SK-N-SH treated with all-trans-retinoic acid at 6 μM for 48 hours (cell line): ENCODE measurements at regions not wholly inside any gene's neighbourhood (a gene's known extent, or its start where the extent isn't known, plus 50 kb on each side); places are given as distances from the start of the nearest gene placed in this dataset.

Experiments used
- GLIS3 ChIP-seq: fragments of 250-450 bp; sonication (Bioruptor Pico); IDR thresholded peaks from 2 replicates; pipeline ENCODE4 v1.5.0; 2020; ENCODE audit warnings: mild to moderate bottlenecking, moderate library complexity
- ZNF565 ChIP-seq: fragments of 450-650 bp; formaldehyde crosslinking; conservative IDR thresholded peaks from 2 replicates; pipeline ENCODE4 v1.5.0; 2020; ENCODE audit warnings: low read depth, mild to moderate bottlenecking, moderate library complexity
- TF ChIP-seq, protein P1 (sequence below): fragments of 250-450 bp; sonication (Bioruptor Pico); IDR thresholded peaks from 2 replicates; pipeline ENCODE4 v1.8.0; 2021; ENCODE audit warnings: low read depth, mild to moderate bottlenecking, moderate library complexity, borderline replicate concordance
- TF ChIP-seq, protein P2 (sequence below): fragments of 250-450 bp; sonication (Bioruptor Pico); IDR thresholded peaks from 2 replicates; pipeline ENCODE4 v1.5.1; 2020; ENCODE audit warnings: low read depth, mild to moderate bottlenecking, moderate library complexity

DNA sequence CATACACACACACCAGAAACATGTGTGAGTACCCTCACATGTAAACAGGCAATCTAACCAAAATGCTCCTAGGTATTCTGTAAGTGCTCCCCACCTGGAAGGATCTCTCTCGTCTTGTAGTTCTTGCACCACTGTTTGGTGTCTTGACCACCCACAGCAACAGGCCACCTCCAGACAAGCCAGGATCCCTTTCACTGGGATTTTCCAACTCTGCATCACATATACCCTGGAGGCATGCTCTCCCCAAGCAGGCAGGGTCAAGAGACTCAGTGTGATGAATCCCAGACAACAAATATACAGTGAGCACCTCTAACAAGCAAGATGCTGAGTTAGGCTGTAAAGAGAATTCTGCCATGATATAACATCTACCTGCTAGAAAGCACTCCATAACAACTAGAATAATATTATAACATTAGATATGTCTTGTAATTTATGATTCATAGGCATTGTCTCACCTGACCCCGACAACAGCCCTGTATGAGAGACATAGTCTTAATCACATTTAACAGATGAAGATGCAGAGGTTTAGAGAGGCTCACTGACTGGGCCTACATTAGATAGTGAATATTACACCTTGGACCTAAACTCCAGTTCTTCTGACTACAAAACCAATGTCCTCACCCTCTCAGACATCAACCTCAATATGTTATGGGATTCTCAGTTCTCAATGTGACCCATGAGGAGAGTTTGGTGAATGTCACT is 76.5 kb upstream of the BCL6 start:
- TF ChIP-seq ZNF565 (CRISPR knock-in tag) (no peak), GLIS3 (no peak)
- TF ChIP-seq, protein P1, sequence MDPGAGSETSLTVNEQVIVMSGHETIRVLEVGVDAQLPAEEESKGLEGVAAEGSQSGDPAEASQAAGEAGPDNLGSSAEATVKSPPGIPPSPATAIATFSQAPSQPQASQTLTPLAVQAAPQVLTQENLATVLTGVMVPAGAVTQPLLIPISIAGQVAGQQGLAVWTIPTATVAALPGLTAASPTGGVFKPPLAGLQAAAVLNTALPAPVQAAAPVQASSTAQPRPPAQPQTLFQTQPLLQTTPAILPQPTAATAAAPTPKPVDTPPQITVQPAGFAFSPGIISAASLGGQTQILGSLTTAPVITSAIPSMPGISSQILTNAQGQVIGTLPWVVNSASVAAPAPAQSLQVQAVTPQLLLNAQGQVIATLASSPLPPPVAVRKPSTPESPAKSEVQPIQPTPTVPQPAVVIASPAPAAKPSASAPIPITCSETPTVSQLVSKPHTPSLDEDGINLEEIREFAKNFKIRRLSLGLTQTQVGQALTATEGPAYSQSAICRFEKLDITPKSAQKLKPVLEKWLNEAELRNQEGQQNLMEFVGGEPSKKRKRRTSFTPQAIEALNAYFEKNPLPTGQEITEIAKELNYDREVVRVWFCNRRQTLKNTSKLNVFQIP (CRISPR knock-in tag) = no peak
- TF ChIP-seq, protein P2, sequence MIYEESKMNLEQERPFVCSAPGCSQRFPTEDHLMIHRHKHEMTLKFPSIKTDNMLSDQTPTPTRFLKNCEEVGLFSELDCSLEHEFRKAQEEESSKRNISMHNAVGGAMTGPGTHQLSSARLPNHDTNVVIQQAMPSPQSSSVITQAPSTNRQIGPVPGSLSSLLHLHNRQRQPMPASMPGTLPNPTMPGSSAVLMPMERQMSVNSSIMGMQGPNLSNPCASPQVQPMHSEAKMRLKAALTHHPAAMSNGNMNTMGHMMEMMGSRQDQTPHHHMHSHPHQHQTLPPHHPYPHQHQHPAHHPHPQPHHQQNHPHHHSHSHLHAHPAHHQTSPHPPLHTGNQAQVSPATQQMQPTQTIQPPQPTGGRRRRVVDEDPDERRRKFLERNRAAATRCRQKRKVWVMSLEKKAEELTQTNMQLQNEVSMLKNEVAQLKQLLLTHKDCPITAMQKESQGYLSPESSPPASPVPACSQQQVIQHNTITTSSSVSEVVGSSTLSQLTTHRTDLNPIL (CRISPR knock-in tag) = no peak
